CD14-positive monocyte (primary cell): ENCODE measurements at regions not wholly inside any gene's neighbourhood (a gene's known extent, or its start where the extent isn't known, plus 50 kb on each side); places are given as distances from the start of the nearest gene placed in this dataset.
"Not testable (repeated sequence)": the region's sequence is repeated elsewhere in the genome, so short reads cannot be mapped to it uniquely, and the experiment has no call there.

Experiments used
- DNase-seq, 3 donors: peaks; one replicate each; pipeline ENCODE4 v3.0.0-alpha.2; 2011 to 2022
- H2AFZ ChIP-seq: 2 replicates; pipeline ENCODE4 v1.6.0; 2012; ENCODE audit warnings: mild to moderate bottlenecking, low read depth, low read length, inconsistent platforms; ENCODE audit not compliant: insufficient read depth, poor library complexity, severe bottlenecking
- H3K27ac ChIP-seq, 2 donors: 1 replicate in 1 of 2; 2 replicates in 1 of 2; pipeline ENCODE4 v1.5.1; 2012 to 2013; ENCODE audit warnings: low read length in 2 of 2, control low read depth in 1 of 2, inconsistent platforms in 1 of 2, low read depth in 1 of 2, mild to moderate bottlenecking in 1 of 2
- H3K27me3 ChIP-seq, 2 donors: one replicate each; pipeline versions ENCODE4 v1.6.0 to v1.6.1; 2011 to 2013; ENCODE audit warnings: low read length in 2 of 2; ENCODE audit not compliant: control insufficient read depth in 2 of 2, insufficient read depth in 2 of 2
- H3K36me3 ChIP-seq, 2 donors: replicated peaks in 1 of 2; 1 replicate in 1 of 2; 2 replicates in 1 of 2; pipeline versions ENCODE4 v1.5.1 to v1.6.1; 2012 to 2013; ENCODE audit warnings: low read length in 2 of 2, control low read depth in 1 of 2, inconsistent platforms in 1 of 2, mild to moderate bottlenecking in 1 of 2; ENCODE audit not compliant: insufficient read depth in 2 of 2, control insufficient read depth in 1 of 2
- H3K4me1 ChIP-seq, 2 donors: 1 replicate in 1 of 2; 2 replicates in 1 of 2; pipeline versions ENCODE4 v1.5.1 to v1.6.1; 2012 to 2013; ENCODE audit warnings: low read length in 2 of 2, control low read depth in 1 of 2, inconsistent platforms in 1 of 2, mild to moderate bottlenecking in 1 of 2, moderate library complexity in 1 of 2; ENCODE audit not compliant: insufficient read depth in 2 of 2, control insufficient read depth in 1 of 2
- H3K4me2 ChIP-seq: replicated peaks from 2 replicates; pipeline ENCODE3; 2012; ENCODE audit warnings: low read length, moderate library complexity, mild to moderate bottlenecking; ENCODE audit not compliant: poor library complexity, severe bottlenecking; ENCODE audit errors: extremely low read depth
- H3K4me3 ChIP-seq, 3 experiments: fragments of 200-600 bp in 1 of 3; sonication (generic) in 1 of 3; replicated peaks in 1 of 3; 1 replicate in 2 of 3; 2 replicates in 1 of 3; pipeline ENCODE4 v1.5.1; 2011 to 2013; ENCODE audit warnings: low read length in 3 of 3, mild to moderate bottlenecking in 3 of 3, control low read depth in 2 of 3, low read depth in 2 of 3, inconsistent platforms in 1 of 3, moderate library complexity in 1 of 3
- H3K79me2 ChIP-seq: 2 replicates; pipeline ENCODE4 v1.6.0; 2012; ENCODE audit warnings: mild to moderate bottlenecking, control low read depth, inconsistent platforms, low read length, moderate library complexity; ENCODE audit not compliant: insufficient read depth
- H3K9ac ChIP-seq: 2 replicates; pipeline ENCODE4 v1.6.0; 2017; ENCODE audit warnings: low read length, mild to moderate bottlenecking; ENCODE audit not compliant: insufficient read depth, poor library complexity, severe bottlenecking
- H3K9me3 ChIP-seq, 2 donors: replicated peaks in 1 of 2; 1 replicate in 1 of 2; 2 replicates in 1 of 2; pipeline versions ENCODE4 v1.5.1 to v1.6.1; 2012 to 2013; ENCODE audit warnings: low read length in 2 of 2, control low read depth in 1 of 2; ENCODE audit not compliant: control insufficient read depth in 1 of 2, insufficient read depth in 1 of 2
- H4K20me1 ChIP-seq: 2 replicates; pipeline ENCODE4 v1.6.0; 2012; ENCODE audit warnings: mild to moderate bottlenecking, low read length, control low read depth, moderate library complexity; ENCODE audit not compliant: insufficient read depth
- H3K27ac Mint-ChIP-seq, 7 donors: one replicate each; pipeline ENCODE4 v1.8.0; 2020; ENCODE audit warnings: mild to moderate bottlenecking in 7 of 7, mixed read lengths in 7 of 7, moderate library complexity in 6 of 7, inconsistent platforms in 2 of 7
- H3K27me3 Mint-ChIP-seq, 3 donors: one replicate each; pipeline ENCODE4 v1.8.0; 2021 to 2022; ENCODE audit warnings: low read depth in 3 of 3, mild to moderate bottlenecking in 3 of 3, mixed read lengths in 3 of 3, moderate library complexity in 3 of 3, inconsistent platforms in 1 of 3
- H3K36me3 Mint-ChIP-seq, 2 donors: one replicate each; pipeline ENCODE4 v1.8.0; 2020; ENCODE audit warnings: mixed read lengths in 2 of 2, inconsistent platforms in 1 of 2, mild to moderate bottlenecking in 1 of 2
- H3K4me1 Mint-ChIP-seq: one replicate; pipeline ENCODE4 v1.8.0; 2020; ENCODE audit warnings: mild to moderate bottlenecking, mixed read lengths
- H3K4me3 Mint-ChIP-seq, 2 donors: one replicate each; pipeline ENCODE4 v1.8.0; 2020; ENCODE audit warnings: mild to moderate bottlenecking in 2 of 2, mixed read lengths in 2 of 2, moderate library complexity in 1 of 2
- H3K9me3 Mint-ChIP-seq, 7 donors: one replicate each; pipeline ENCODE4 v1.8.0; 2020 to 2022; ENCODE audit warnings: mixed read lengths in 7 of 7, mild to moderate bottlenecking in 6 of 7, moderate library complexity in 6 of 7, inconsistent platforms in 2 of 7
- CTCF ChIP-seq: fragments of 200-600 bp; IDR thresholded peaks from one replicate; pipeline ENCODE4 v1.8.0; 2022; ENCODE audit warnings: antibody characterized with exemption, mild to moderate bottlenecking
- WGBS: methylation state at CpG from one replicate; pipeline ENCODE4 v1.1.5; 2013; ENCODE audit warnings: missing lambda C conversion rate; ENCODE audit not compliant: insufficient coverage; 5-methylcytosine and 5-hydroxymethylcytosine counted together
- intact Hi-C, 2 donors: fragments of 100-400 bp; cut with micrococcal nuclease; formaldehyde crosslinking; loops; one replicate each; pipeline versions ENCODE4 v1.15.0 to v1.15.1; 2023

DNA sequence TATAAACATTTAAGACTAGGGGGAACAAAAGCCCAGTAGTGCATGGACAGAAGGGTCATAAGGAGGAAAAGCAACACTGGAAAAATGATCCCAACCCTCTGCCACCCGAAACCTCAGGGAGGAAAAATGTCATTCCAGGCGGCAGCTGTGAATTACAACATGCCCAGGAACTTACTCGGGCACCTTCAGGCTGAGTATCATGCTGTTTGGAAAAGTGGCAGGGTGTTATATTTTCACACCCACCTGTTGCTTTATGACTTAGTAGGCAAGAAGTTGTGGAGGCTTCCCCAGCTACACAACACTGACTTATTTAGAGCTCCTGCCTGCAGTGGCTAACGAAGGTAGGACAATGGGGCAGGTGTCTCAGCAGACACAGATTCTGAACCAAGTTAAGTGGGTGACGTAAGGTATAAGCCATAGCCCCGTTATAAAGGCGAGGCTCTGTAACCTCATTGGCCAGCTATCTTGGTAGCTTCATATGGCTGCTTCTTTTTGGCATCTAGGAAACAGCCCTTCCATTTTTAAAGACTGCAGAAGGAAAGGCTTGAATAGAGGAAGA is 96.1 kb upstream of the IFNG-AS1 start:
- no peaks in the 10 kb centered on the region for H3K9me3 ChIP-seq
- no peaks in the 10 kb centered on the region for H3K4me1 Mint-ChIP-seq
- no peak for DNase-seq
- no peaks in the 10 kb centered on the region for H3K36me3 ChIP-seq
- H3K79me2 ChIP-seq = no peaks in the 10 kb centered on the region
- H3K4me1 ChIP-seq = no peaks in the 10 kb centered on the region
- no peak overlapping the region for H2AFZ ChIP-seq
- H3K27me3 ChIP-seq = no peaks in the 10 kb centered on the region
- peaks cover 2 to 11% (median 4%) of the 10 kb centered on the region in 3 donors for H3K27me3 Mint-ChIP-seq
- TF ChIP-seq CTCF = no peak
- H3K4me2 ChIP-seq = no peak overlapping the region
- intact Hi-C loops = no loop called here
- peaks cover 0 to 3% (median 0%) of the 10 kb centered on the region in 7 donors for H3K9me3 Mint-ChIP-seq
- no peaks in the 10 kb centered on the region for H4K20me1 ChIP-seq
- H3K36me3 Mint-ChIP-seq = no peaks in the 10 kb centered on the region
- H3K27ac Mint-ChIP-seq = no peak overlapping the region
- no peak overlapping the region for H3K9ac ChIP-seq
- H3K4me3 Mint-ChIP-seq = no peak overlapping the region
- H3K4me3 ChIP-seq = no peak overlapping the region
- H3K27ac ChIP-seq = no peak overlapping the region
- WGBS = 77% methylated on average over 4 of the region's 7 CpGs

GRCh38 chr12:67900418-67900817 is 88.8 kb upstream of the IFNG-AS1 start:
- DNase-seq, H4K20me1 ChIP-seq, H3K27ac Mint-ChIP-seq, H3K36me3 ChIP-seq, H3K36me3 Mint-ChIP-seq, H3K9ac ChIP-seq, H3K4me1 ChIP-seq, H3K27ac ChIP-seq, H3K4me2 ChIP-seq, H3K4me3 Mint-ChIP-seq, H2AFZ ChIP-seq, intact Hi-C loops, H3K9me3 ChIP-seq, H3K4me1 Mint-ChIP-seq, H3K79me2 ChIP-seq, H3K4me3 ChIP-seq, H3K9me3 Mint-ChIP-seq, H3K27me3 ChIP-seq, H3K27me3 Mint-ChIP-seq: not testable (repeated sequence)
- WGBS = no CpG with 5 or more reads among the region's 13 CpGs
